Panc1 (cell line): ENCODE measurements at regions not wholly inside any gene's neighbourhood (a gene's known extent, or its start where the extent isn't known, plus 50 kb on each side); places are given as distances from the start of the nearest gene placed in this dataset.

Experiments
- ATAC-seq: fragments of 200-7000 bp; cut with Tn5 transposase; 2 replicates; pipeline ENCODE4 v1.9.1; 2020; ENCODE audit warnings: mild to moderate bottlenecking, moderate library complexity
- BruUV-seq: library from RNA; stranded (reverse); fragments of 400-500 nt; replicated peaks from 2 replicates; lab custom pipeline; 2021; lab: Mats Ljungman, UMichigan
- CTCF ChIA-PET: fragments of 300-600 bp; sonication (Branson Sonifier 250); formaldehyde crosslinking; loops from one replicate; lab custom pipeline; 2022; ENCODE audit warnings: antibody characterized with exemption; lab: Charles Lee
- POLR2A ChIA-PET: fragments of 300-600 bp; sonication (Branson Sonifier 250); formaldehyde crosslinking; loops from one replicate; lab custom pipeline; 2022; ENCODE audit warnings: antibody characterized with exemption; lab: Charles Lee
- DNase-seq: peaks from one replicate; pipeline ENCODE4 v3.0.0-alpha.2; 2010; ENCODE audit warnings: low read depth, low spot score
- H3K27ac ChIP-seq: 2 replicates; pipeline ENCODE4 v1.5.1; 2011; ENCODE audit warnings: mild to moderate bottlenecking, low read length, inconsistent platforms
- H3K27me3 ChIP-seq: fragments of 200-500 bp; sonication (Bioruptor generic); 2 replicates; pipeline ENCODE4 v1.6.0; 2014; ENCODE audit warnings: low read length, inconsistent platforms; ENCODE audit not compliant: control insufficient read depth, insufficient read depth
- H3K36me3 ChIP-seq: fragments of 200-500 bp; sonication (Bioruptor generic); 2 replicates; pipeline ENCODE4 v1.5.1; 2014; ENCODE audit warnings: inconsistent platforms, mild to moderate bottlenecking, low read length, moderate library complexity; ENCODE audit not compliant: control insufficient read depth, insufficient read depth
- H3K4me1 ChIP-seq: 2 replicates; pipeline ENCODE4 v1.5.1; 2011; ENCODE audit warnings: inconsistent platforms, mild to moderate bottlenecking, low read length, moderate library complexity; ENCODE audit not compliant: control insufficient read depth, insufficient read depth
- H3K4me3 ChIP-seq, 2 experiments: 2 replicates each; pipeline ENCODE4 v1.5.1; 2011 to 2012; ENCODE audit warnings: low read depth in 2 of 2, low read length in 2 of 2, mild to moderate bottlenecking in 2 of 2, inconsistent platforms in 1 of 2, moderate library complexity in 1 of 2
- H3K9me3 ChIP-seq: fragments of 200-500 bp; sonication (Bioruptor generic); 2 replicates; pipeline ENCODE4 v1.5.1; 2014; ENCODE audit warnings: low read depth, mild to moderate bottlenecking, inconsistent platforms, low read length, moderate library complexity; ENCODE audit not compliant: control insufficient read depth, insufficient read depth
- POLR2AphosphoS5 ChIP-seq: IDR thresholded peaks from 2 replicates; pipeline ENCODE4 v1.6.1; 2012; ENCODE audit warnings: mild to moderate bottlenecking, low read depth, low read length, moderate library complexity
- SIN3A ChIP-seq: IDR thresholded peaks from 2 replicates; pipeline ENCODE4 v1.6.1; 2012; ENCODE audit warnings: low read depth, mild to moderate bottlenecking, low read length, moderate library complexity, borderline replicate concordance; ENCODE audit not compliant: insufficient read depth
- TCF7L2 ChIP-seq: IDR thresholded peaks from 2 replicates; pipeline ENCODE4 v1.6.1; 2011; ENCODE audit warnings: mild to moderate bottlenecking, low read depth, low read length, inconsistent platforms
- in situ Hi-C: cut with HindIII; loops from 2 replicates; pipeline ENCODE4 v1.10.0; 2016; ENCODE audit warnings: low sequenced_read_pairs, low pct_unique_long_range_greater_than_20kb
- intact Hi-C: fragments of 100-400 bp; cut with micrococcal nuclease; formaldehyde crosslinking; loops from one replicate; pipeline ENCODE4 v1.10.0; 2022; ENCODE audit not compliant: unreplicated experiment
- TF ChIP-seq, protein P1 (sequence below), 2 experiments: IDR thresholded peaks; 2 replicates each; pipeline ENCODE4 v1.6.1; 2011 to 2012; ENCODE audit warnings: low read depth in 2 of 2, control low read depth in 1 of 2, low read length in 1 of 2, mild to moderate bottlenecking in 1 of 2, moderate library complexity in 1 of 2; ENCODE audit not compliant: insufficient read depth in 1 of 2
- TF ChIP-seq, protein P2 (sequence below): fragments of 450-650 bp; IDR thresholded peaks from 2 replicates; pipeline ENCODE4 v1.5.1; 2017; ENCODE audit warnings: mild to moderate bottlenecking

DNA sequence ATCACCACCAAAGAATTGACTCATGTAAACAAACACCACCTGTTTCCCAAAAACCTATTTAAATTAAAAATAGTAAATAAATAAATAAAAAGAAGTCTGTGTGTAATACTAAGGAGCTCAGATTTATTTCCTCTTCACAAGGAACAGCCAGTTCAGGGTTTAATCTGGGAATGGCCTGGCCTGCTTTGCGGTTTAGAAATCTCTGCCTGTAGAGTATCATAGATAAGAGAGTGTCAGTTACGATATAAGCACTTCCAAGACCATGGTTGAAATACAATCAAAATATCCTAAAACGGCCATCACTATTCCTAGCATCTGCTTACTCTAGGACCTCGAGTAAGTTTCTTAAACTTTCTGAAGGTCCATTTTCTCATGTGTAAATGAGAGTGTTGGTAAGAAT, 274.4 kb downstream of the PLPP3 start:
- BruUV-seq: no TSS peak
- Histone ChIP-seq H3K4me1 (no peaks in the 10 kb centered on the region), H3K36me3 (no peaks in the 10 kb centered on the region), H3K4me3 (no peak overlapping the region), H3K9me3 (no peaks in the 10 kb centered on the region), H3K27ac (no peak overlapping the region), H3K27me3 (no peaks in the 10 kb centered on the region)
- in situ Hi-C loops (no loop called here), intact Hi-C loops (no loop called here)
- DNase-seq: no peak
- POLR2A ChIA-PET: interaction anchor here (0.6 kb wide), 1 partner anchor 220 kb away, joined by 3 read pairs; no protein-coding TSS in a partner anchor
- no peak for ATAC-seq
- CTCF ChIA-PET: no interaction called here
- TF ChIP-seq, protein P1, sequence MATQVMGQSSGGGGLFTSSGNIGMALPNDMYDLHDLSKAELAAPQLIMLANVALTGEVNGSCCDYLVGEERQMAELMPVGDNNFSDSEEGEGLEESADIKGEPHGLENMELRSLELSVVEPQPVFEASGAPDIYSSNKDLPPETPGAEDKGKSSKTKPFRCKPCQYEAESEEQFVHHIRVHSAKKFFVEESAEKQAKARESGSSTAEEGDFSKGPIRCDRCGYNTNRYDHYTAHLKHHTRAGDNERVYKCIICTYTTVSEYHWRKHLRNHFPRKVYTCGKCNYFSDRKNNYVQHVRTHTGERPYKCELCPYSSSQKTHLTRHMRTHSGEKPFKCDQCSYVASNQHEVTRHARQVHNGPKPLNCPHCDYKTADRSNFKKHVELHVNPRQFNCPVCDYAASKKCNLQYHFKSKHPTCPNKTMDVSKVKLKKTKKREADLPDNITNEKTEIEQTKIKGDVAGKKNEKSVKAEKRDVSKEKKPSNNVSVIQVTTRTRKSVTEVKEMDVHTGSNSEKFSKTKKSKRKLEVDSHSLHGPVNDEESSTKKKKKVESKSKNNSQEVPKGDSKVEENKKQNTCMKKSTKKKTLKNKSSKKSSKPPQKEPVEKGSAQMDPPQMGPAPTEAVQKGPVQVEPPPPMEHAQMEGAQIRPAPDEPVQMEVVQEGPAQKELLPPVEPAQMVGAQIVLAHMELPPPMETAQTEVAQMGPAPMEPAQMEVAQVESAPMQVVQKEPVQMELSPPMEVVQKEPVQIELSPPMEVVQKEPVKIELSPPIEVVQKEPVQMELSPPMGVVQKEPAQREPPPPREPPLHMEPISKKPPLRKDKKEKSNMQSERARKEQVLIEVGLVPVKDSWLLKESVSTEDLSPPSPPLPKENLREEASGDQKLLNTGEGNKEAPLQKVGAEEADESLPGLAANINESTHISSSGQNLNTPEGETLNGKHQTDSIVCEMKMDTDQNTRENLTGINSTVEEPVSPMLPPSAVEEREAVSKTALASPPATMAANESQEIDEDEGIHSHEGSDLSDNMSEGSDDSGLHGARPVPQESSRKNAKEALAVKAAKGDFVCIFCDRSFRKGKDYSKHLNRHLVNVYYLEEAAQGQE (IDR thresholded peaks at IDR 0.05; ENCODE audit: insufficient read depth in 1 of 2, low read depth in 2 of 2, low read length in 1 of 2): no peak
- TF ChIP-seq POLR2AphosphoS5: no peak
- TF ChIP-seq, protein P2, sequence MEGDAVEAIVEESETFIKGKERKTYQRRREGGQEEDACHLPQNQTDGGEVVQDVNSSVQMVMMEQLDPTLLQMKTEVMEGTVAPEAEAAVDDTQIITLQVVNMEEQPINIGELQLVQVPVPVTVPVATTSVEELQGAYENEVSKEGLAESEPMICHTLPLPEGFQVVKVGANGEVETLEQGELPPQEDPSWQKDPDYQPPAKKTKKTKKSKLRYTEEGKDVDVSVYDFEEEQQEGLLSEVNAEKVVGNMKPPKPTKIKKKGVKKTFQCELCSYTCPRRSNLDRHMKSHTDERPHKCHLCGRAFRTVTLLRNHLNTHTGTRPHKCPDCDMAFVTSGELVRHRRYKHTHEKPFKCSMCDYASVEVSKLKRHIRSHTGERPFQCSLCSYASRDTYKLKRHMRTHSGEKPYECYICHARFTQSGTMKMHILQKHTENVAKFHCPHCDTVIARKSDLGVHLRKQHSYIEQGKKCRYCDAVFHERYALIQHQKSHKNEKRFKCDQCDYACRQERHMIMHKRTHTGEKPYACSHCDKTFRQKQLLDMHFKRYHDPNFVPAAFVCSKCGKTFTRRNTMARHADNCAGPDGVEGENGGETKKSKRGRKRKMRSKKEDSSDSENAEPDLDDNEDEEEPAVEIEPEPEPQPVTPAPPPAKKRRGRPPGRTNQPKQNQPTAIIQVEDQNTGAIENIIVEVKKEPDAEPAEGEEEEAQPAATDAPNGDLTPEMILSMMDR: no peak
- TF ChIP-seq SIN3A: no peak
- no peak for TF ChIP-seq TCF7L2

DNA sequence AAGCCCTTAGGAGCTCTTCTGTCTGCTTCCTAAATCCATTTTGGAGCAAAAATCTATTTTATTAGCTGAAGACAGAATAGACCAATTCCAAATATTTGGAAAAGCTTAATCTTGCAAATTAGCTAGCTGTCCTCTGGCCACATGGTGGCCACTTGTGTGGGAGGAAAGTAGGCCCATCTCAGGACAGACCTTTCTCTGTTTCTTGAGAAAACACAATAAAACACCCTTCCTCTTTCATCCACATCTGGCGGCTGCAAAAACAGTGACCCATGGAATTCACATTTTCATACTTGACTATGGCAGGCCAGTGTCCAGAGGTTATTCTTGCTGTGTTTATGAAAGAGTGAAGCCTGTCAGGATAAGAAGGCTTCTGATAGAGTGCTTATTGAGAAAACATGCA, 275.6 kb downstream of the PLPP3 start:
- POLR2A ChIA-PET: no interaction called here
- no peak for ATAC-seq
- no TSS peak for BruUV-seq
- intact Hi-C loops (no loop called here), in situ Hi-C loops (no loop called here)
- TF ChIP-seq, protein P2: no peak
- TF ChIP-seq POLR2AphosphoS5: no peak
- no peak for TF ChIP-seq SIN3A
- Histone ChIP-seq H3K9me3 (no peaks in the 10 kb centered on the region), H3K27me3 (no peaks in the 10 kb centered on the region), H3K36me3 (no peaks in the 10 kb centered on the region), H3K27ac (no peak overlapping the region), H3K4me3 (no peak overlapping the region), H3K4me1 (no peaks in the 10 kb centered on the region)
- CTCF ChIA-PET: no interaction called here
- DNase-seq: no peak

DNA sequence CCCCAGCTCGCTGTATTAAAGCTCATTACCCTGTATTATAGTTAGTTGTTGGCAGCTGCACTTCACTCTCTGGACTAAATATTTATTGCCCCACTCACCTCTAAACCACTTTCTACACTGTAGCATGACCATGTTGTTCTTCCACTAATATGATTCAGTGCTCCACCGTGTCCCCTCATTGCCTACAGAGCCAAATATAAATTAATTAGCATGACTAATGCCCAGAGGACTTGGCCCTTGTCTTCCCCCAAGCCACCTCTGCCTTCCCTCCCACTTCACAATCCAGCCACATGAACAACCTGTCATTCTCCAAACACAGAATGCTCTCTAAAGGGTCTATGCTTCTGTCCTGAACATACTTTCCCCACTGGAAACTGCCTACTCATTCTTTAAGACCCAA, 276.5 kb downstream of the PLPP3 start:
- ATAC-seq (no peak), DNase-seq (no peak)
- no peak for TF ChIP-seq POLR2AphosphoS5
- TF ChIP-seq, protein P1 (IDR thresholded peaks at IDR 0.05; ENCODE audit: insufficient read depth in 1 of 2, low read depth in 2 of 2, low read length in 1 of 2): no peak
- TF ChIP-seq SIN3A: no peak
- TF ChIP-seq, protein P2: no peak
- no peak for TF ChIP-seq TCF7L2
- no peaks in the 10 kb centered on the region for H3K36me3 ChIP-seq
- H3K4me1 ChIP-seq: no peaks in the 10 kb centered on the region
- H3K27me3 ChIP-seq: no peaks in the 10 kb centered on the region
- ChIA-PET POLR2A (no interaction called here), CTCF (no interaction called here)
- intact Hi-C loops: no loop called here
- H3K4me3 ChIP-seq: no peak overlapping the region
- H3K9me3 ChIP-seq: no peaks in the 10 kb centered on the region
- in situ Hi-C loops: no loop called here
- BruUV-seq: no TSS peak
- H3K27ac ChIP-seq: no peak overlapping the region
